IMR-90 (cell line): ENCODE measurements at regions not wholly inside any gene's neighbourhood (a gene's known extent, or its start where the extent isn't known, plus 50 kb on each side); places are given as distances from the start of the nearest gene placed in this dataset.

Experiments
- ATAC-seq: fragments of 200-7000 bp; cut with Tn5 transposase; 2 replicates; pipeline ENCODE4 v1.9.1; 2020; ENCODE audit warnings: low read depth, mild to moderate bottlenecking, moderate library complexity
- BruUV-seq: library from RNA; stranded (reverse); fragments of 400-500 nt; replicated peaks from 2 replicates; lab custom pipeline; 2021; lab: Mats Ljungman, UMichigan
- CTCF ChIA-PET: fragments of 300-600 bp; formaldehyde crosslinking; extraction: SDS; loops from one replicate; lab custom pipeline; 2021; ENCODE audit warnings: antibody characterized with exemption; lab: Yijun Ruan, JAX
- POLR2A ChIA-PET: fragments of 300-600 bp; sonication (Branson Sonifier 250); formaldehyde crosslinking; loops from one replicate; lab custom pipeline; 2022; ENCODE audit warnings: antibody characterized with exemption; ENCODE audit not compliant: unreplicated experiment; lab: Charles Lee
- DNase-seq: peaks from one replicate; pipeline ENCODE4 v3.0.0; 2013
- H2AFZ ChIP-seq: replicated peaks from 2 replicates; pipeline ENCODE3; 2013; ENCODE audit warnings: low read length, mild to moderate bottlenecking; ENCODE audit not compliant: poor library complexity
- H2AK5ac ChIP-seq: 2 replicates; pipeline ENCODE4 v1.6.1; 2013; ENCODE audit warnings: low read depth, low read length, inconsistent platforms
- H2AK9ac ChIP-seq: replicated peaks from 2 replicates; pipeline ENCODE3; 2013; ENCODE audit warnings: mild to moderate bottlenecking, low read depth, low read length, moderate library complexity; ENCODE audit not compliant: poor library complexity
- H2BK120ac ChIP-seq: 2 replicates; pipeline ENCODE4 v1.6.1; 2013; ENCODE audit warnings: low read depth, low read length, inconsistent platforms
- H2BK15ac ChIP-seq: 3 replicates; pipeline ENCODE4 v1.6.1; 2013; ENCODE audit warnings: low read depth, low read length, inconsistent platforms
- H2BK20ac ChIP-seq: 2 replicates; pipeline ENCODE4 v1.6.1; 2013; ENCODE audit warnings: low read depth, mild to moderate bottlenecking, inconsistent platforms, low read length, moderate library complexity
- H2BK5ac ChIP-seq: 2 replicates; pipeline ENCODE4 v1.6.1; 2013; ENCODE audit warnings: mild to moderate bottlenecking, low read depth, low read length, inconsistent platforms; ENCODE audit not compliant: poor library complexity, severe bottlenecking
- H3K14ac ChIP-seq: replicated peaks from 2 replicates; pipeline ENCODE4 v1.6.1; 2013; ENCODE audit warnings: low read depth, low read length, inconsistent platforms
- H3K18ac ChIP-seq: 2 replicates; pipeline ENCODE4 v1.6.1; 2013; ENCODE audit warnings: low read depth, low read length, control low read depth
- H3K23ac ChIP-seq: 2 replicates; pipeline ENCODE4 v1.6.1; 2013; ENCODE audit warnings: low read depth, low read length, inconsistent platforms
- H3K27ac ChIP-seq: 2 replicates; pipeline ENCODE4 v1.5.1; 2013; ENCODE audit warnings: mild to moderate bottlenecking, control low read depth, low read length; ENCODE audit not compliant: insufficient read depth
- H3K27me3 ChIP-seq: 2 replicates; pipeline ENCODE4 v1.6.1; 2013; ENCODE audit warnings: low read length; ENCODE audit not compliant: control insufficient read depth, insufficient read depth
- H3K36me3 ChIP-seq: 2 replicates; pipeline ENCODE4 v1.6.1; 2013; ENCODE audit warnings: low read length, mixed read lengths; ENCODE audit not compliant: control insufficient read depth, insufficient read depth
- H3K4ac ChIP-seq: 2 replicates; pipeline ENCODE4 v1.6.1; 2013; ENCODE audit warnings: low read depth, low read length, inconsistent platforms
- H3K4me1 ChIP-seq: 2 replicates; pipeline ENCODE4 v1.6.1; 2013; ENCODE audit warnings: low read length, mixed read lengths; ENCODE audit not compliant: control insufficient read depth, insufficient read depth
- H3K4me2 ChIP-seq: 2 replicates; pipeline ENCODE4 v1.6.1; 2013; ENCODE audit warnings: low read depth, mild to moderate bottlenecking, control low read depth, low read length, moderate library complexity
- H3K4me3 ChIP-seq: 2 replicates; pipeline ENCODE4 v1.5.1; 2013; ENCODE audit warnings: low read depth, mild to moderate bottlenecking, control low read depth, low read length, moderate library complexity; ENCODE audit not compliant: insufficient read depth
- H3K56ac ChIP-seq: 2 replicates; pipeline ENCODE4 v1.6.1; 2013; ENCODE audit warnings: low read length, inconsistent platforms; ENCODE audit not compliant: insufficient read depth; ENCODE audit errors: extremely low read depth
- H3K79me1 ChIP-seq, 2 experiments: 2 replicates each; pipeline ENCODE4 v1.6.1; 2013; ENCODE audit warnings: low read length in 2 of 2, inconsistent platforms in 1 of 2, low read depth in 1 of 2
- H3K9ac ChIP-seq: 2 replicates; pipeline ENCODE4 v1.6.1; 2013; ENCODE audit warnings: low read depth, low read length, control low read depth
- H3K9me1 ChIP-seq: 2 replicates; pipeline ENCODE4 v1.6.1; 2013; ENCODE audit warnings: low read length, inconsistent platforms; ENCODE audit not compliant: insufficient read depth
- H3K9me3 ChIP-seq: 2 replicates; pipeline ENCODE4 v1.6.1; 2013; ENCODE audit warnings: low read length; ENCODE audit not compliant: control insufficient read depth, insufficient read depth
- H4K20me1 ChIP-seq: 2 replicates; pipeline ENCODE4 v1.6.1; 2013; ENCODE audit warnings: low read length, inconsistent platforms; ENCODE audit not compliant: insufficient read depth
- H4K5ac ChIP-seq: 2 replicates; pipeline ENCODE4 v1.6.1; 2013; ENCODE audit warnings: mild to moderate bottlenecking, low read depth, low read length, control low read depth
- H4K8ac ChIP-seq, 2 experiments: 2 replicates each; pipeline ENCODE4 v1.6.1; 2013; ENCODE audit warnings: low read depth in 2 of 2, low read length in 2 of 2, control low read depth in 1 of 2, inconsistent platforms in 1 of 2
- H4K91ac ChIP-seq: 2 replicates; pipeline ENCODE4 v1.6.1; 2013; ENCODE audit warnings: low read depth, low read length, inconsistent platforms; ENCODE audit not compliant: insufficient read depth
- BHLHE40 ChIP-seq: fragments of 150-350 bp; IDR thresholded peaks from 2 replicates; pipeline ENCODE4 v1.6.1; 2016; ENCODE audit warnings: mild to moderate bottlenecking, low read depth, low read length
- CEBPB ChIP-seq: IDR thresholded peaks from 2 replicates; pipeline ENCODE4 v1.6.1; 2012; ENCODE audit warnings: low read depth, low read length, improper control_type of control experiment
- FOS ChIP-seq: fragments of 150-350 bp; IDR thresholded peaks from 2 replicates; pipeline ENCODE4 v1.6.1; 2016; ENCODE audit warnings: low read depth, low read length
- MAFK ChIP-seq: IDR thresholded peaks from 2 replicates; pipeline ENCODE4 v1.6.1; 2012; ENCODE audit warnings: low read depth, low read length, improper control_type of control experiment
- MAZ ChIP-seq: IDR thresholded peaks from 2 replicates; pipeline ENCODE4 v1.6.1; 2012; ENCODE audit warnings: low read depth, mild to moderate bottlenecking, low read length, improper control_type of control experiment, moderate library complexity, borderline replicate concordance
- MXI1 ChIP-seq: IDR thresholded peaks from 2 replicates; pipeline ENCODE4 v1.6.1; 2012; ENCODE audit warnings: low read depth, mild to moderate bottlenecking, low read length, moderate library complexity, borderline replicate concordance
- POLR2A ChIP-seq: IDR thresholded peaks from 2 replicates; pipeline ENCODE4 v1.6.1; 2012; ENCODE audit warnings: mild to moderate bottlenecking, low read depth, low read length
- RAD21 ChIP-seq: IDR thresholded peaks from 2 replicates; pipeline ENCODE4 v1.6.1; 2012; ENCODE audit warnings: low read length, improper control_type of control experiment
- RFX5 ChIP-seq: IDR thresholded peaks from 2 replicates; pipeline ENCODE4 v1.8.0; 2012; ENCODE audit warnings: low read depth, mild to moderate bottlenecking, low read length, moderate library complexity
- WGBS, 2 experiments: methylation state at CpG; one replicate each; pipeline versions ENCODE4 v1.1.5 to v1.1.7; 2013; ENCODE audit warnings: missing lambda C conversion rate in 2 of 2; ENCODE audit not compliant: insufficient read length in 1 of 2; ENCODE audit errors: extremely low coverage in 2 of 2; 5-methylcytosine and 5-hydroxymethylcytosine counted together
- dilution Hi-C: fragments of 300-500 bp; cut with HindIII; formaldehyde crosslinking; loops from one replicate; pipeline ENCODE4 v1.14.3; 2018; ENCODE audit warnings: low sequenced_read_pairs; ENCODE audit not compliant: unreplicated experiment
- in situ Hi-C: fragments of 300-500 bp; cut with MboI; formaldehyde crosslinking; loops from 3 replicates; pipeline ENCODE4 v1.14.3; 2019; ENCODE audit warnings: low sequenced_read_pairs, inconsistent platforms, mixed read lengths
- intact Hi-C: fragments of 100-400 bp; cut with micrococcal nuclease; formaldehyde crosslinking; loops from 2 replicates; pipeline ENCODE4 v1.10.0; 2022
- TF ChIP-seq, protein P1 (sequence below): fragments of 150-350 bp; IDR thresholded peaks from 2 replicates; pipeline ENCODE4 v1.6.1; 2017; ENCODE audit warnings: mild to moderate bottlenecking, antibody characterized with exemption, low read length, low read depth

DNA sequence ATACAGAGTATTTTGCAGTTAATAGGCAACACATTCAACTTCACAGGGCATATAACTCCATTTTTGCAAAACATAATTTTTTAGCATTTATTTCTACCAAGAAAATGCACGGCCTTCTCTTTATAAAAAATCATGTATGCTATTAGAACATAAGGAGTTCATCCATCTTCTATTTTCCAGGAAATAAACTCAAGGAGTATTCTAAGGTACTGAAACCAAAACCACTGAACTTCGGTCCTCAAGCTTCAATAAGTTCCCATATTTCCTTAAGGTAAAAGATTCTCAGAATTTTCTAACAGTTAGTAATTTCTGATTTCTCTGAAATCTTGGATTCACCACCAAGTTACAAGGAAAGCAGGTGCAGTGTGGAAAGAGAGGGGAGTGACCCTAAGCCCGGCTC, 113.3 kb upstream of the DIO2 start:
- no peak for DNase-seq
- dilution Hi-C loops: no loop called here

More for the DNA sequence above, 113.3 kb upstream of the DIO2 start:
- no TSS peak for BruUV-seq
- intact Hi-C loops: no loop called here
- POLR2A ChIA-PET: no interaction called here
- H3K9me1 ChIP-seq: no peaks in the 10 kb centered on the region
- H3K18ac ChIP-seq: no peak overlapping the region
- H2BK5ac ChIP-seq: no peak overlapping the region
- no peak overlapping the region for H3K4me3 ChIP-seq
- H3K14ac ChIP-seq: no peak overlapping the region
- H2AK9ac ChIP-seq: no peak overlapping the region
- no peaks in the 10 kb centered on the region for H4K20me1 ChIP-seq
- H2BK120ac ChIP-seq: no peak overlapping the region
- no peak overlapping the region for H3K27ac ChIP-seq
- H3K79me1 ChIP-seq: no peaks in the 10 kb centered on the region
- H3K27me3 ChIP-seq: no peaks in the 10 kb centered on the region
- in situ Hi-C loops: no loop called here
- H2BK15ac ChIP-seq: no peak overlapping the region
- H3K9me3 ChIP-seq: peaks cover 2% of the 10 kb centered on the region; the same call in 1 of the 2 replicates
- H3K36me3 ChIP-seq: no peaks in the 10 kb centered on the region
- no peak overlapping the region for H3K9ac ChIP-seq
- no peak overlapping the region for H3K4ac ChIP-seq
- no peak overlapping the region for H4K91ac ChIP-seq
- no CpG with 5 or more reads among the region's 3 CpGs for WGBS, 2 experiments
- no peak overlapping the region for H4K8ac ChIP-seq
- CTCF ChIA-PET: interaction anchor here (1.2 kb wide), 1 partner anchor 19 kb away, joined by 4 read pairs; no protein-coding TSS in a partner anchor
- H3K56ac ChIP-seq: no peak overlapping the region
- ATAC-seq: no peak
- H3K23ac ChIP-seq: no peak overlapping the region
- no peak overlapping the region for H2BK20ac ChIP-seq
- peaks cover 3% of the 10 kb centered on the region for H3K4me1 ChIP-seq
- no peak overlapping the region for H2AK5ac ChIP-seq
- H2AFZ ChIP-seq: no peak overlapping the region
- TF ChIP-seq RAD21 (no peak), MXI1 (no peak), BHLHE40 (no peak), MAZ (no peak), FOS (no peak), POLR2A (no peak), CEBPB (no peak), MAFK (no peak), RFX5 (no peak)
- TF ChIP-seq, protein P1, sequence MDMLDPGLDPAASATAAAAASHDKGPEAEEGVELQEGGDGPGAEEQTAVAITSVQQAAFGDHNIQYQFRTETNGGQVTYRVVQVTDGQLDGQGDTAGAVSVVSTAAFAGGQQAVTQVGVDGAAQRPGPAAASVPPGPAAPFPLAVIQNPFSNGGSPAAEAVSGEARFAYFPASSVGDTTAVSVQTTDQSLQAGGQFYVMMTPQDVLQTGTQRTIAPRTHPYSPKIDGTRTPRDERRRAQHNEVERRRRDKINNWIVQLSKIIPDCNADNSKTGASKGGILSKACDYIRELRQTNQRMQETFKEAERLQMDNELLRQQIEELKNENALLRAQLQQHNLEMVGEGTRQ: no peak
- H4K5ac ChIP-seq: no peak overlapping the region
- H3K4me2 ChIP-seq: no peak overlapping the region
